Naive thymus-derived CD8-positive, alpha-beta T cell (primary cell): ENCODE measurements at regions not wholly inside any gene's neighbourhood (a gene's known extent, or its start where the extent isn't known, plus 50 kb on each side); places are given as distances from the start of the nearest gene placed in this dataset.

Source experiments
- ATAC-seq, 2 donors: fragments of 150-1000 bp; cut with Tn5 transposase in 1 of 2; sonication (Bioruptor Pico), chemical (Tn5 transposase) in 1 of 2; 1 replicate in 1 of 2; 2 replicates in 1 of 2; pipeline ENCODE4 v1.10.0; 2021; ENCODE audit warnings: mild to moderate bottlenecking in 2 of 2, moderate library complexity in 2 of 2
- POLR2A ChIA-PET: fragments of 350-600 bp; sonication (Branson Sonifier 250); formaldehyde crosslinking; loops from one replicate; lab custom pipeline; 2021; ENCODE audit warnings: antibody characterized with exemption; lab: Charles Lee
- DNase-seq, 10 donors: peaks; one replicate each; pipeline versions ENCODE4 v3.0.0 to v3.0.0-alpha.2; 2020 to 2022
- H3K27ac Mint-ChIP-seq, 10 donors: one replicate each; pipeline ENCODE4 v1.8.0; 2020 to 2022; ENCODE audit warnings: mild to moderate bottlenecking in 10 of 10, mixed read lengths in 10 of 10, moderate library complexity in 4 of 10, inconsistent platforms in 1 of 10
- H3K27me3 Mint-ChIP-seq, 5 donors: one replicate each; pipeline ENCODE4 v1.8.0; 2021 to 2022; ENCODE audit warnings: mixed read lengths in 5 of 5
- H3K36me3 Mint-ChIP-seq, 3 donors: one replicate each; pipeline ENCODE4 v1.8.0; 2020 to 2022; ENCODE audit warnings: mixed read lengths in 3 of 3, mild to moderate bottlenecking in 2 of 3, inconsistent platforms in 1 of 3
- H3K4me1 Mint-ChIP-seq, 4 donors: one replicate each; pipeline ENCODE4 v1.8.0; 2021 to 2022; ENCODE audit warnings: mixed read lengths in 4 of 4
- H3K4me3 Mint-ChIP-seq, 10 donors: one replicate each; pipeline ENCODE4 v1.8.0; 2020 to 2022; ENCODE audit warnings: mild to moderate bottlenecking in 10 of 10, mixed read lengths in 10 of 10, moderate library complexity in 6 of 10, inconsistent platforms in 1 of 10
- H3K9me3 Mint-ChIP-seq, 9 donors: one replicate each; pipeline ENCODE4 v1.8.0; 2020 to 2022; ENCODE audit warnings: mixed read lengths in 9 of 9, mild to moderate bottlenecking in 3 of 9, inconsistent platforms in 1 of 9, moderate library complexity in 1 of 9

DNA sequence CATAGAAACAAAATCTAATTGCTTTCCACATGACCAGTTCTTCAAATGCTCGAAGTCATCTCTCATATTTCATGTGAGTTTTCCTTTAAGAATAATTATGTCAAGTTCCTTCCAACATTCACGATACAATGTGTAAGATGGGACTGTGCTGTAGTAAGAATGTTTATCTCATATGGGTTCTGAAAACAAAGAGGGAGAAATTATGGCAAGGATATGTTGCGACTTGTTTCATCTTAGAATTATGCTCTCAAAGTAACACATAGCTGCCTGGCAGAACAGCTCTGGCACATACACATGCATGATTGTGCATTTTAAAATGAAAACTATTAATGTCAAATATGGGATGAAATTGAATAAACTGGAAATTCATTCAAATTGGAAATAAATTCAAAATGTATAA lies 314.8 kb upstream of the ACVR2A start:
- H3K4me3 Mint-ChIP-seq, result no peak overlapping the region
- POLR2A ChIA-PET, result no interaction called here
- H3K9me3 Mint-ChIP-seq, result no peaks in the 10 kb centered on the region
- no peak for ATAC-seq
- H3K4me1 Mint-ChIP-seq, result peaks cover 0 to 13% (median 10%) of the 10 kb centered on the region in 4 donors
- no peak for DNase-seq
- no peaks in the 10 kb centered on the region for H3K27me3 Mint-ChIP-seq
- H3K27ac Mint-ChIP-seq, result no peak overlapping the region
- H3K36me3 Mint-ChIP-seq, result no peaks in the 10 kb centered on the region

DNA sequence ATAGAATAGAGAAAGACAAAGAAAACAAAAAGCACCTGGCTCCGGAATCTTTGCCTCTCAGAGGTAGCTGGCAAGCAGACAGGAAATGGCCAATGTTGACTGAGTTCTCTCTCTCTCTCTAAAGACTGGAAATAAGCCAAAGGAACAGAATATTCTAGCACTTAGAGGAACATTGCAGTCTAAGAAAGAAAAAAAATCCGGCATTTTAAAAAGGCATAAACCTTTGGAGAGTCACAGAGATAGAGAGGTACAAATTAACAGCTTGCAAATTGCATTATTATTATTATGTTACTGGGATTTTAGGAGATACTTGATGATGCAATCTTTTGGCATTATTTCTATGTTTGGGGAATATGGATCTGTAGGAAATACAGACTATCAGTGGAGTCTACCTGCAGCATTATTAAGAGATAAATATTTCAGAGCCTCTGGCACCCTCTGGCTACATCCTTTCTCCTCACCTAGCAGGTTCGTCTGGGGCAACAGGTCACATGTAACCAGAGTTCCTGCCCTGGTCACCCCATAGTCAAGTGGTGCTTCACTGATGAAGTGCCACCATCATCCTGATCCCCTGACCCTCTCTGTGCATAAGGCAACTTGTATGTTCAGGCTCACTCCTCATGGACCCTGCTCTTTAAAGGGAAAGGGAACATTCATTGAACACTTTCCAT lies 318.9 kb upstream of the ACVR2A start:
- Mint-ChIP-seq H3K9me3 (peaks cover 0 to 8% (median 0%) of the 10 kb centered on the region in 9 donors), H3K27ac (peak overlapping the region in 1 of 10 donors; percentile 13), H3K4me3 (no peak overlapping the region), H3K27me3 (peaks cover 0 to 6% (median 1%) of the 10 kb centered on the region in 5 donors), H3K4me1 (peaks cover 0 to 14% (median 10%) of the 10 kb centered on the region in 4 donors), H3K36me3 (peaks cover 0 to 4% (median 0%) of the 10 kb centered on the region in 3 donors)
- POLR2A ChIA-PET, result no interaction called here
- DNase-seq (peak in 1 of 10 donors; percentile 5), ATAC-seq (no peak)

DNA sequence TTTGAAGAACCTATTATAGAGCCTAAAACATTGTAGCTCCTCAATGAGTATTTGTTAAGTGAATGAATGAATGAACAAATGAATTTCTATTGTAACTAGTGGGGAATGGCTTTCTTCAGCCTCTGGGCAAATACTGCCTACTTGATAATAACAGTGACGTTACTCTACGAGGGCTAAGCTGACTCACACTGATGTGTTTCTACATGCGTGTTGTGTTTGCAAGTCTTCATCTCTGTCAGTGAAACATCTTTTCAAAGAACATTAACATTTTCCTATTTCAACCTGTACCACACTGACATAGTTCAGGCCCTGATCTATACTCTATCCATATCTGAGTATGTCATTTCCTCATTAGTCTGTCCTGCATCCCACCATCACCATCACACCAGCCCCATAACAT lies 319.9 kb upstream of the ACVR2A start:
- POLR2A ChIA-PET, result no interaction called here
- Mint-ChIP-seq H3K27me3 (peaks cover 0 to 11% (median 1%) of the 10 kb centered on the region in 5 donors), H3K4me3 (no peak overlapping the region), H3K9me3 (peaks cover 0 to 8% (median 0%) of the 10 kb centered on the region in 9 donors), H3K27ac (no peak overlapping the region), H3K36me3 (peaks cover 0 to 4% (median 0%) of the 10 kb centered on the region in 3 donors), H3K4me1 (peaks cover 0 to 14% (median 11%) of the 10 kb centered on the region in 4 donors)
- DNase-seq (no peak), ATAC-seq (no peak)

DNA sequence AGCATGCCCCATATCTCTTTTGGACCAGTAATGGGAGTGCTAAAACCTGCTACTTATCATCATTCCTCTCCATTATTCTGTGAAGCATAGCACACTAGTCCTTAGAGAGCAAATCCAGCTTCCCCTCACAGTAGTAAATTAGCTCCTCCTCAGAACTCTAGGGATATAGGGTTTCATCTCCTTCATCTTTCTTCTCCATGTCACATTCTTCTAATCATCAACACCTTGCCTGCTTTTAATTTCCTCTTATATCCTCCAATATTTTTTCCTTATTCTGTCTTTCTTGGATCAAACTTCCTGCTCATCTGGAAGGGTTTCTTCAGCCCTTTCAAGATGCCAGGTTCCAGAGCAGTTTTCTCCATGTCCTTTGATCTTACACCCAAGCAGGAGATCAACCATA lies 321.4 kb upstream of the ACVR2A start:
- H3K27ac Mint-ChIP-seq, result no peak overlapping the region
- peaks cover 0 to 8% (median 0%) of the 10 kb centered on the region in 9 donors for H3K9me3 Mint-ChIP-seq
- no peak for DNase-seq
- peaks cover 0 to 4% (median 0%) of the 10 kb centered on the region in 3 donors for H3K36me3 Mint-ChIP-seq
- peaks cover 0 to 11% (median 1%) of the 10 kb centered on the region in 5 donors for H3K27me3 Mint-ChIP-seq
- no peak for ATAC-seq
- H3K4me3 Mint-ChIP-seq, result no peak overlapping the region
- peaks cover 0 to 14% (median 11%) of the 10 kb centered on the region in 4 donors for H3K4me1 Mint-ChIP-seq
- POLR2A ChIA-PET, result no interaction called here

DNA sequence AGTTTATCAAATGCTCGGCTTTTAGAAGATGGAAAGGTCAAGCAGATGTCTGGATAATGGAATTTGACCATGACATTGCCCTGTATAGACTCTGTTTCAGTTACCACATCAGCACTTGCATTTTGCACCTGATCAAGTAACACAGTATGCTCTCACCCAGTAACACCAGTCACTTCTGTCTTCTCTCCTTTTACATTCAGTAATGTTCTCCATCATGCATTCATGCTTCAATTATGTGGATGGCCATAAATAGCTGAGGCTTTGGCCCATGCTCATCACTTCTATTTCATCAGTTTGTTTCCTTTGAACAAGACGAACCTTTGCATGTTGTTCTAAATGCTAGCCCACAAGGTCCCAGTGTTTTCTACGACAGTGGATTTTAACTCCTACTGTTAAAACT lies 322.9 kb upstream of the ACVR2A start:
- DNase-seq (no peak), ATAC-seq (no peak)
- Mint-ChIP-seq H3K36me3 (peaks cover 0 to 4% (median 0%) of the 10 kb centered on the region in 3 donors), H3K4me1 (peaks cover 0 to 14% (median 11%) of the 10 kb centered on the region in 4 donors), H3K9me3 (peaks cover 0 to 8% (median 0%) of the 10 kb centered on the region in 9 donors), H3K27me3 (peaks cover 0 to 11% (median 1%) of the 10 kb centered on the region in 5 donors), H3K27ac (no peak overlapping the region), H3K4me3 (no peak overlapping the region)
- POLR2A ChIA-PET, result no interaction called here

DNA sequence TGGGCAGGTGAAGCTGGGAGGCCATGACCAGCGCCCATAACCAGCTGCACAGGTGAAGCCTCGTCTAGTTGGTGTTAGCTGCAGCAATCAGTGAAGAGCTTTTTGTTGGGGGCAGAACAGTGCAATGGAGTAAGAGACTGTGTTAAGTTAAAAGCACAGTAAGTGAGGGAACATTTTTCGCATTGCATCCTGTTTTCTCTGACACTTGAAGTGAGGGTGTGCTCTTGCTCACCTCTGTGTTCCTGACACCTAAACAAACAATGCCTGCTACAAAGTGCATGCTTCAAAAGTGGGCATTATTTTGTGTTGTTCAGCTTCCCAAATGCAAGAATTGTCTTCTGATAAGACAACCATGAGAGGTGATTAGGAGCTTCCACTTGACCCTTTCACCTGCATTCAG lies 324.0 kb upstream of the ACVR2A start:
- POLR2A ChIA-PET, result interaction anchor here (0.7 kb wide), 1 partner anchor 10 kb away, joined by 3 read pairs; no protein-coding TSS in a partner anchor
- no peak overlapping the region for H3K4me3 Mint-ChIP-seq
- no peak overlapping the region for H3K27ac Mint-ChIP-seq
- H3K27me3 Mint-ChIP-seq, result peaks cover 0 to 11% (median 1%) of the 10 kb centered on the region in 5 donors
- peaks cover 0 to 4% (median 0%) of the 10 kb centered on the region in 3 donors for H3K36me3 Mint-ChIP-seq
- ATAC-seq (no peak), DNase-seq (no peak)
- peaks cover 0 to 8% (median 0%) of the 10 kb centered on the region in 9 donors for H3K9me3 Mint-ChIP-seq
- peaks cover 0 to 8% (median 7%) of the 10 kb centered on the region in 4 donors for H3K4me1 Mint-ChIP-seq

DNA sequence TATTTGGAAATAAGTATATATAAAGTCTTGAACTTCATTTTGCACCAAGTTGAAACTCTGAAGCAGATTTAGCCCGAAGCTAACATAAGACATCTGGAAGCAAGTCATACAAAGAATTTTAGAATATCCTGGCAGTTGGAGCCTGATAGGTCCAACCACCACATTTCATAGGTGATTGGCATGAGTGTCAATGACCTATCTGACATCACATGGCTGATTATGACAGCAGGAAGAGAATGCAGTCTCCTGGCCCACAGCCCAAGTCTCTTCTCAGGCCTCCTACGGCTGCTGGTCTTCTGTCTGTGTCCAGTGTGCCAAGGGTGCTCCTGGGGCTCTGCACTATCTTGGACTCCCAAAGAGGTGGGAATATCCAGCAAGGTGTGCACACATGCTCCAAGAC lies 325.7 kb upstream of the ACVR2A start:
- POLR2A ChIA-PET, result no interaction called here
- DNase-seq (no peak), ATAC-seq (no peak)
- Mint-ChIP-seq H3K4me1 (peaks cover 0 to 2% (median 0%) of the 10 kb centered on the region in 4 donors), H3K27me3 (peaks cover 0 to 11% (median 1%) of the 10 kb centered on the region in 5 donors), H3K27ac (no peak overlapping the region), H3K36me3 (peaks cover 0 to 4% (median 0%) of the 10 kb centered on the region in 3 donors), H3K4me3 (no peak overlapping the region), H3K9me3 (peaks cover 0 to 8% (median 0%) of the 10 kb centered on the region in 9 donors)

DNA sequence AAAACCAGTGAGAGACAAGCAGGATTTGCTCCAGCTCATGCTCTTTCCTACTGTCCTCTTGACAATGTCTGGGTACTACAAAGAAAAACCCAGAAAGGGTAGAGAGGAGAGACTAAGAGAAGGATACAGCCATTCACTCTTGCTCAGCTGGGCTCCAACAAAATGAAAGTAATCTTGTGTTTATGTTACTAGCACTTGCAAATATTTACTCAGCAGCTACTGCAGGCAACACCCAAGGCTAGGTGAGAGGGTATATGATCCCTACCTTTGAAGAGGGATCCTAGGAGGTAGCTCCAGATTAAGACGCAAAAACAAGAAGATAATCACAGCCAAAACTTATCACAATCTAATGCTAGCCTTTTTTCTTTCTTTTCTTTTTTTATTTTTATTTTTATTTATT lies 329.6 kb upstream of the ACVR2A start:
- DNase-seq (no peak), ATAC-seq (no peak)
- H3K4me1 Mint-ChIP-seq, result peaks cover 0 to 6% (median 3%) of the 10 kb centered on the region in 4 donors
- no peaks in the 10 kb centered on the region for H3K36me3 Mint-ChIP-seq
- H3K27me3 Mint-ChIP-seq, result peaks cover 0 to under 1% (median 0%) of the 10 kb centered on the region in 5 donors
- no peak overlapping the region for H3K27ac Mint-ChIP-seq
- POLR2A ChIA-PET, result no interaction called here
- no peaks in the 10 kb centered on the region for H3K9me3 Mint-ChIP-seq
- no peak overlapping the region for H3K4me3 Mint-ChIP-seq

DNA sequence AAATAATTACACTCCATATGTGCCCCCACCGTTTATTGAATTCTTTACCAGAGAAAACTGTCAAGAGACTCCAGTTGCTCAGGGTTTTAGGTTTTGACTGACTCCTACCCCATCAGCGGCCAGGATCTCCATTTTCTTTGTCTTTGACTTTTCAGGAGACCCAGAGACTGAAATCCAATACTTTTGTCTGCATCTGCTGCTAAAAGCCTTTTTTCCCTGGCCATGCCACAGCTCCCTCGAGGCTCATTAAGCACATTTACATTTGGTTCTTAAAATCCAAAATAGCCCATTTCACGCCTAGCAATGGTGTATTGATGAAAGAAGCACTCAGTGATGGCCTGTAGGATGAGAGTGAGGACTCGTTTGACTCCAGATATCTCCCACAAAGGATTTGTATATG lies 332.6 kb upstream of the ACVR2A start:
- H3K27ac Mint-ChIP-seq, result no peak overlapping the region
- POLR2A ChIA-PET, result no interaction called here
- no peaks in the 10 kb centered on the region for H3K36me3 Mint-ChIP-seq
- no peak overlapping the region for H3K4me3 Mint-ChIP-seq
- DNase-seq, result no peak
- no peaks in the 10 kb centered on the region for H3K27me3 Mint-ChIP-seq
- no peak for ATAC-seq
- peaks cover 0 to 6% (median 3%) of the 10 kb centered on the region in 4 donors for H3K4me1 Mint-ChIP-seq
- H3K9me3 Mint-ChIP-seq, result no peaks in the 10 kb centered on the region

DNA sequence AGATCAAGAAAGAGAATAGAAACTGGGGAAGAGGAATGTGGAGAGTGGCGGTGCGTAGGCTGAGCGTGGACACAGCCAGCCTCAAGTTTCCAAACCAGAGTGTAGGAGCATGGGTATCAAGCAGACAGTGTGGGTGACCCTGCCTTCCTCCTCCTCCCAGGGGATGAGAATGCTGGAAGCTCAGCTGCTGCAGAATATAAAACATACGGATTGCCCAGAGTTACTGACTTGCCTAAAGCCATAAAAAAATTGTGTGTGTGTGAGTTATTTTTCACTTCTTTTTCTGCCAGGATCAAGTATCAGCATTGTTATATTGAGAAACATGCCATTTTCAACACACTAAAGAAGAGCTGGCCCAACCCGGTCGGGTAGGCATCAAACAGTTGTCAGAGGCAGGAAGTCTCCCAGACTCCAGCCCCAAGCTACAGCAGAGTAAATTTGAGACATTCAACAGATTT lies 333.3 kb upstream of the ACVR2A start:
- Mint-ChIP-seq H3K4me3 (no peak overlapping the region), H3K27ac (no peak overlapping the region), H3K9me3 (no peaks in the 10 kb centered on the region), H3K36me3 (no peaks in the 10 kb centered on the region), H3K4me1 (peaks cover 0 to 6% (median 3%) of the 10 kb centered on the region in 4 donors), H3K27me3 (no peaks in the 10 kb centered on the region)
- POLR2A ChIA-PET, result interaction anchor here (0.9 kb wide), 1 partner anchor 9 kb away, joined by 3 read pairs; no protein-coding TSS in a partner anchor
- ATAC-seq, result peak in 1 of 2 donors; percentile 61
- no peak for DNase-seq

DNA sequence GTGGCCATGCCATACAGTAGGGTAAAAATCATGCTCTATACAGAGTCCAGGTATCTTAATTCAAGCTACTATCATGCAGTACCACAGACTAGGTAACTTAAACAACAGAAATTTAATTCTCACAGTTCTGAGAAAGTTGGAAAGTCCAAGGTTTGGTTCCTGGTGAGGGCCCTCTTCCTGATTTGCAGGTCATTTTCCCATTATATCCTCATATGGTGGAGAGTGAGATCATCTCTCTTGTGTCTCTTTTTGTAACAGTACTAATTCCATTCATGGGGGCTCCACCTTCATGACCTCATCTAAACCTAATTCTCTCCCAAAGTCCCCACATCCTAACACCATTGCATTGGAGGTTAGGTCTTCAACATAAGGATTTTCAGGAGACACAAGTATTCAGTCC lies 335.0 kb upstream of the ACVR2A start:
- POLR2A ChIA-PET, result no interaction called here
- H3K36me3 Mint-ChIP-seq, result no peaks in the 10 kb centered on the region
- H3K4me3 Mint-ChIP-seq, result no peak overlapping the region
- no peak for ATAC-seq
- H3K9me3 Mint-ChIP-seq, result peaks cover 0 to 3% (median 0%) of the 10 kb centered on the region in 9 donors
- DNase-seq, result no peak
- H3K27ac Mint-ChIP-seq, result no peak overlapping the region
- no peaks in the 10 kb centered on the region for H3K27me3 Mint-ChIP-seq
- H3K4me1 Mint-ChIP-seq, result peaks cover 0 to 6% (median 3%) of the 10 kb centered on the region in 4 donors

DNA sequence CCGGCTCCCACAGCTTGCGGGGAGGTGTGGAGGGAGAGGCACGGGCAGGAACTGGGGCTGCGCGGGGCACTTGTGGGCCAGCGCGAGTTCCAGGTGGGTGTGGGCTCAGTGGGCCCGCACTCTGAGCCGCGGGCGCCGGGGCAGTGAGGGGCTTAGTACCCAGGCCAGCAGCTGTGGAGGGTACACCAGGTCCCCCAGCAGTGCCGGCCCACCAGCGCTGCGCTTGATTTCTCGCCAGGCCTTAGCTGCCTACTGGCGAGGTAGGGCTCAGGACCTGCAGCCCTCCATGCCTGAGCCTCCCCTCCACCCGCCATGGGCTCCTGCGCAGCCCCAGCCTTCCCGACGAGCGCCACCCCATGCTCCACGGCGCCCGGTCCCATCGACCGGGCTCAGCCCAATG lies 337.9 kb upstream of the ACVR2A start:
- no peak for ATAC-seq
- Mint-ChIP-seq H3K27me3 (no peaks in the 10 kb centered on the region), H3K27ac (no peak overlapping the region), H3K36me3 (no peaks in the 10 kb centered on the region), H3K4me1 (peaks cover 2 to 20% (median 11%) of the 10 kb centered on the region in 4 donors), H3K4me3 (no peak overlapping the region), H3K9me3 (peaks cover 0 to 3% (median 0%) of the 10 kb centered on the region in 9 donors)
- POLR2A ChIA-PET, result no interaction called here
- no peak for DNase-seq

DNA sequence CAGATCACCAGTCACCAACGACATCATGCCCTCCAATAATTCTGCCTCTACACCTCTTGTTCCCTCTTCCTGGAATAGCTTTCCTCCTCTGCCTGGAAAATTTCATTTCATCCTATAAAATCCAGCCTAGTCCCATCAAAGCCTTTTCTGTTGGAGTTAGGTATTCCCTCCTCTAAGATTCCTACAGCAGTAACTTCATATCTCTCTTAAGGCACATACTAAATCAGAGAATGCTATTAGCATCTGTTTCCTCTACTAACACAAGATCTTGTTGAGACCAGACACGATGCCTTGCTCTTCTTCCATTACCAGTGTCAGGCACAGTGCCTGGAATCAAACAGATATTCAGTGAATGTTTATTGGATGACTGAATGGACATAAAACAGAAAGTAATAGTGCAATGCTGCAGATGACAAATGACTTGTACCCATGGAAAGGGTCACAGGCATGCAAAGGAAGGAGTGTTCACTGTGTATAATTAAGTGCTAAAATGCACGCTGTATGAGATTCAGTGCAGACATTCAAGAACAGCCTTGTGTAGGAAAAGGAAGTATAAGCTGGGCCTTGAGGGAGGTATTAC lies 342.0 kb upstream of the ACVR2A start:
- Mint-ChIP-seq H3K36me3 (no peaks in the 10 kb centered on the region), H3K4me3 (no peak overlapping the region), H3K27ac (no peak overlapping the region), H3K4me1 (peaks cover 6 to 33% (median 27%) of the 10 kb centered on the region in 4 donors), H3K9me3 (peaks cover 0 to 3% (median 0%) of the 10 kb centered on the region in 9 donors), H3K27me3 (no peaks in the 10 kb centered on the region)
- POLR2A ChIA-PET, result no interaction called here
- DNase-seq (no peak), ATAC-seq (no peak)
